K562 (cell line): ENCODE measurements at regions not wholly inside any gene's neighbourhood (a gene's known extent, or its start where the extent isn't known, plus 50 kb on each side); places are given as distances from the start of the nearest gene placed in this dataset.

Source experiments
- ATAC-seq: fragments of 200-7000 bp; cut with Tn5 transposase; 3 replicates; pipeline ENCODE4 v1.9.1; 2020; ENCODE audit warnings: moderate library complexity
- BruUV-seq: library from RNA; stranded (reverse); fragments of 400-500 nt; replicated peaks from 2 replicates; lab custom pipeline; 2021; lab: Mats Ljungman, UMichigan
- CTCF ChIA-PET: fragments of 300-600 bp; formaldehyde crosslinking; extraction: SDS; loops from one replicate; lab custom pipeline; 2021; ENCODE audit warnings: low intra/inter-chr PET ratio; lab: Yijun Ruan, JAX
- POLR2A ChIA-PET: fragments of 300-600, 350-650 bp; sonication (Branson Sonifier 250); formaldehyde crosslinking; extraction: SDS; loops from one replicate; lab custom pipeline; 2021; ENCODE audit warnings: antibody characterized with exemption, inconsistent platforms; lab: Yijun Ruan, JAX
- DNase-seq, 4 experiments: peaks; one replicate each; pipeline versions ENCODE4 v3.0.0 to v3.0.0-alpha.2; 2011 to 2018; ENCODE audit warnings: low spot score in 3 of 4, mixed read lengths in 3 of 4; ENCODE audit errors: extremely low read depth in 1 of 4
- FAIRE-seq: peaks from 2 replicates; lab custom pipeline; 2011; peaks lifted over from hg19 to GRCh38; lab: Jason Lieb, UNC
- H2AFZ ChIP-seq: 2 replicates; pipeline ENCODE4 v1.6.0; 2011; ENCODE audit warnings: low read depth, low read length, control low read depth, inconsistent platforms
- H3K27ac ChIP-seq: fragments of 200-600 bp; 3 replicates; pipeline ENCODE4 v1.8.0; 2011; ENCODE audit warnings: low read depth, mild to moderate bottlenecking, control low read depth, inconsistent platforms, low read length, moderate library complexity, mixed read lengths; ENCODE audit errors: extremely low read depth
- H3K27me3 ChIP-seq, 2 experiments: fragments of 300-600 bp in 1 of 2; 2 replicates in 1 of 2; 3 replicates in 1 of 2; pipeline versions ENCODE4 v1.6.0 to v1.8.0; 2011; ENCODE audit warnings: inconsistent platforms in 2 of 2, low read length in 2 of 2, mild to moderate bottlenecking in 1 of 2, mixed read lengths in 1 of 2, moderate library complexity in 1 of 2; ENCODE audit not compliant: control insufficient read depth in 2 of 2, insufficient read depth in 2 of 2
- H3K36me3 ChIP-seq: fragments of 300-600 bp; 3 replicates; pipeline ENCODE4 v1.8.0; 2011; ENCODE audit warnings: mild to moderate bottlenecking, low read length, inconsistent platforms; ENCODE audit not compliant: control insufficient read depth, insufficient read depth
- H3K4me1 ChIP-seq, 2 experiments: fragments of 200-600 bp in 1 of 2; replicated peaks in 1 of 2; 2 replicates in 1 of 2; 3 replicates in 1 of 2; pipeline versions ENCODE4 v1.5.1 to v1.8.0; 2011; ENCODE audit warnings: inconsistent platforms in 2 of 2, low read length in 2 of 2, mild to moderate bottlenecking in 1 of 2, mixed read lengths in 1 of 2, moderate library complexity in 1 of 2; ENCODE audit not compliant: control insufficient read depth in 2 of 2, insufficient read depth in 2 of 2
- H3K4me2 ChIP-seq: 2 replicates; pipeline ENCODE4 v1.6.1; 2011; ENCODE audit warnings: low read length, control low read depth, inconsistent platforms, mixed read lengths; ENCODE audit not compliant: insufficient read depth
- H3K4me3 ChIP-seq: fragments of 200-600 bp; sonication (generic), shearing (Covaris generic); 2 replicates; pipeline ENCODE4 v1.5.1; 2016; ENCODE audit warnings: control low read depth, inconsistent platforms
- H3K79me2 ChIP-seq: fragments of 200-600 bp; 3 replicates; pipeline ENCODE4 v1.8.0; 2011; ENCODE audit warnings: low read length, inconsistent platforms; ENCODE audit not compliant: control insufficient read depth, insufficient read depth
- H3K9ac ChIP-seq, 2 experiments: 2 replicates each; pipeline versions ENCODE4 v1.6.0 to v1.6.1; 2011; ENCODE audit warnings: low read depth in 2 of 2, low read length in 2 of 2, control low read depth in 1 of 2, inconsistent platforms in 1 of 2, mild to moderate bottlenecking in 1 of 2, mixed read lengths in 1 of 2; ENCODE audit not compliant: insufficient read depth in 1 of 2
- H3K9me1 ChIP-seq: one replicate; pipeline ENCODE4 v1.6.0; 2011; ENCODE audit warnings: inconsistent platforms, mild to moderate bottlenecking, low read length, moderate library complexity; ENCODE audit not compliant: control insufficient read depth, insufficient read depth
- H3K9me3 ChIP-seq: replicated peaks from 2 replicates; pipeline ENCODE4 v1.5.1; 2011; ENCODE audit warnings: low read depth, low read length, inconsistent platforms; ENCODE audit not compliant: control insufficient read depth, insufficient read depth
- H4K20me1 ChIP-seq: replicated peaks from 2 replicates; pipeline ENCODE4 v1.6.1; 2011; ENCODE audit warnings: low read length, inconsistent platforms, mixed read lengths; ENCODE audit not compliant: control insufficient read depth, insufficient read depth
- HNRNPUL1 ChIP-seq: fragments of 200-400 bp; formaldehyde crosslinking; IDR thresholded peaks from 2 replicates; pipeline ENCODE4 v1.6.1; 2017; ENCODE audit warnings: low read length
- HSF4 ChIP-seq: fragments of 250-450 bp; sonication (Bioruptor Pico); IDR thresholded peaks from 2 replicates; pipeline ENCODE4 v2.1.2; 2022; ENCODE audit warnings: mild to moderate bottlenecking, moderate library complexity, borderline replicate concordance
- MBD2 ChIP-seq: sonication (generic); IDR thresholded peaks from 2 replicates; pipeline ENCODE4 v1.6.1; 2016; ENCODE audit warnings: low read depth, borderline replicate concordance
- RAD21 ChIP-seq, 2 experiments: fragments of 250-450 bp in 1 of 2; fragments of 450-650 bp in 1 of 2; sonication (Bioruptor Pico) in 1 of 2; formaldehyde crosslinking in 1 of 2; IDR thresholded peaks in 1 of 2; conservative IDR thresholded peaks in 1 of 2; 2 replicates each; pipeline versions ENCODE4 v1.4.0 to v1.8.0; 2020 to 2022; ENCODE audit warnings: mild to moderate bottlenecking in 2 of 2, moderate library complexity in 1 of 2
- RBM39 ChIP-seq: fragments of 200-400 bp; formaldehyde crosslinking; optimal IDR thresholded peaks from 2 replicates; pipeline ENCODE3; 2018; ENCODE audit warnings: low read depth, low read length
- TFE3 ChIP-seq: fragments of 450-650 bp; formaldehyde crosslinking; IDR thresholded peaks from 2 replicates; pipeline ENCODE4 v1.4.0; 2020; ENCODE audit warnings: mild to moderate bottlenecking, mixed read lengths
- WGBS: fragments of 100-300 bp; shearing (Covaris generic); methylation state at CpG from one replicate; pipeline ENCODE4 v1.1.6; 2016; ENCODE audit warnings: low coverage, mixed read lengths; ENCODE audit not compliant: insufficient coverage; ENCODE audit errors: missing lambda C conversion rate; 5-methylcytosine and 5-hydroxymethylcytosine counted together
- in situ Hi-C: fragments of 300-500 bp; cut with MboI; formaldehyde crosslinking; loops from 4 replicates; pipeline ENCODE4 v1.15.0; 2018; ENCODE audit warnings: inconsistent platforms, mixed read lengths
- intact Hi-C: fragments of 100-400 bp; cut with micrococcal nuclease; formaldehyde crosslinking; loops from 2 replicates; pipeline ENCODE4 v1.14.2; 2022

- CTCF ChIA-PET = no interaction called here
- H3K4me1 ChIP-seq = no peaks in the 10 kb centered on the region
- intact Hi-C loops = no loop called here
- no peak overlapping the region for H3K4me3 ChIP-seq
- BruUV-seq = no TSS peak
- H3K9me1 ChIP-seq = no peaks in the 10 kb centered on the region
- H3K79me2 ChIP-seq = no peaks in the 10 kb centered on the region
- DNase-seq = no peak
- no peaks in the 10 kb centered on the region for H4K20me1 ChIP-seq
- peak; percentile 28; the same call in 1 of the 2 replicates for TF ChIP-seq TFE3
- no peak for TF ChIP-seq HNRNPUL1
- no peak for TF ChIP-seq RBM39
- TF ChIP-seq RAD21 (CRISPR knock-in tag; conservative IDR thresholded peaks at IDR 0.05 in 1 of 2, IDR thresholded peaks at IDR 0.05 in 1 of 2) = 0 out of 4 replicates have a peak, but pooled peaks of 1 of the 2 experiments have one; percentile 13
- no peak for TF ChIP-seq HSF4 (CRISPR knock-in tag)
- TF ChIP-seq MBD2 = no peak
- TF ChIP-seq, all 486 proteins: peak for 2
- Histone ChIP-seq H3K27me3 (no peaks in the 10 kb centered on the region), H3K36me3 (no peaks in the 10 kb centered on the region), H3K9me3 (no peaks in the 10 kb centered on the region), H3K4me2 (no peak overlapping the region), H2AFZ (no peak overlapping the region), H3K27ac (no peak overlapping the region), H3K9ac (no peak overlapping the region)
- FAIRE-seq (no peak), ATAC-seq (no peak)
- 0% methylated on average over 3 of the region's 3 CpGs for WGBS
- POLR2A ChIA-PET = no interaction called here
- in situ Hi-C loops = no loop called here
Measured at GRCh38 chr1:222329493-222330045, 218.3 kb downstream of the HHIPL2 start.
